OCI-LY7 (cell line): ENCODE measurements at regions not wholly inside any gene's neighbourhood (a gene's known extent, or its start where the extent isn't known, plus 50 kb on each side); places are given as distances from the start of the nearest gene placed in this dataset.
"Not testable (repeated sequence)": the region's sequence is repeated elsewhere in the genome, so short reads cannot be mapped to it uniquely, and the experiment has no call there.

Experiments
- CTCF ChIP-seq: fragments of 200-600 bp; sonication (generic); conservative IDR thresholded peaks from 2 replicates; pipeline ENCODE4 v1.5.1; 2014; ENCODE audit warnings: mild to moderate bottlenecking, antibody characterized with exemption, low read length, moderate library complexity, mixed read lengths
- EZH2phosphoT487 ChIP-seq: fragments of 200-600 bp; sonication (generic); IDR thresholded peaks from 2 replicates; pipeline ENCODE4 v1.6.1; 2018; ENCODE audit warnings: low read depth, borderline replicate concordance, mild to moderate bottlenecking, mixed run types, antibody characterized with exemption, low read length, moderate library complexity, mixed read lengths

GRCh38 chr5:34180225-34180624 is 137.2 kb upstream of the C1QTNF3 start:
- TF ChIP-seq CTCF, EZH2phosphoT487: not testable (repeated sequence)
